HG03575 (cell line): ENCODE measurements at regions not wholly inside any gene's neighbourhood (a gene's known extent, or its start where the extent isn't known, plus 50 kb on each side); places are given as distances from the start of the nearest gene placed in this dataset.
"Not testable (repeated sequence)": the region's sequence is repeated elsewhere in the genome, so short reads cannot be mapped to it uniquely, and the experiment has no call there.

Source experiments
- ATAC-seq: cut with Tn5 transposase; IDR thresholded peaks from one replicate; pipeline ENCODE4 v1.9.1; 2021; ENCODE audit not compliant: unreplicated experiment, insufficient number of reproducible peaks, low FRiP score; ENCODE audit errors: extremely low read depth

- ATAC-seq: no peak
Measured at GRCh38 chr9:88875400-88876120, 115.7 kb upstream of the S1PR3 start.

- no peak for ATAC-seq
Measured at GRCh38 chr9:88880199-88880598, 111.1 kb upstream of the S1PR3 start.

- not testable (repeated sequence) for ATAC-seq
Measured at GRCh38 chr9:88884291-88884690, 107.0 kb upstream of the S1PR3 start.

- ATAC-seq: not testable (repeated sequence)
Measured at GRCh38 chr9:88886762-88887161, 104.5 kb upstream of the S1PR3 start.

GRCh38 chr9:88889386-88889785 is 101.9 kb upstream of the S1PR3 start:
- no peak for ATAC-seq

- no peak for ATAC-seq
Measured at GRCh38 chr9:88890546-88890945, 100.7 kb upstream of the S1PR3 start.

- no peak for ATAC-seq
Measured at GRCh38 chr9:88891040-88891439, 100.2 kb upstream of the S1PR3 start.

GRCh38 chr9:88892724-88893123 is 98.5 kb upstream of the S1PR3 start:
- ATAC-seq: no peak

- no peak for ATAC-seq
Measured at GRCh38 chr9:88897081-88897480, 94.2 kb upstream of the S1PR3 start.

GRCh38 chr9:88898039-88898720 is 93.1 kb upstream of the S1PR3 start:
- no peak for ATAC-seq

GRCh38 chr9:88905506-88905905 is 85.8 kb upstream of the S1PR3 start:
- no peak for ATAC-seq

GRCh38 chr9:88915916-88916315 is 75.4 kb upstream of the S1PR3 start:
- ATAC-seq: no peak

GRCh38 chr9:88916894-88917293 is 74.4 kb upstream of the S1PR3 start:
- no peak for ATAC-seq

- no peak for ATAC-seq
Measured at GRCh38 chr9:88917375-88917774, 73.9 kb upstream of the S1PR3 start.

- ATAC-seq: not testable (repeated sequence)
Measured at GRCh38 chr9:88918537-88918936, 72.7 kb upstream of the S1PR3 start.

GRCh38 chr9:88920645-88921044 is 70.6 kb upstream of the S1PR3 start:
- no peak for ATAC-seq

- no peak for ATAC-seq
Measured at GRCh38 chr9:88922091-88922490, 69.2 kb upstream of the S1PR3 start.

- ATAC-seq: no peak
Measured at GRCh38 chr9:88923092-88923491, 68.2 kb upstream of the S1PR3 start.

GRCh38 chr9:88923653-88924288 is 67.5 kb upstream of the S1PR3 start:
- no peak for ATAC-seq

GRCh38 chr9:88925481-88925880 is 65.8 kb upstream of the S1PR3 start:
- no peak for ATAC-seq
